MM.1S (cell line): ENCODE measurements at regions not wholly inside any gene's neighbourhood (a gene's known extent, or its start where the extent isn't known, plus 50 kb on each side); places are given as distances from the start of the nearest gene placed in this dataset.

Experiments
- CTCF ChIP-seq: fragments of 300-600 bp; sonication (generic); IDR thresholded peaks from 2 replicates; pipeline ENCODE4 v1.5.1; 2016; ENCODE audit warnings: antibody characterized with exemption, low read length, mixed read lengths
- EZH2 ChIP-seq: fragments of 300-600 bp; sonication (generic); optimal IDR thresholded peaks from 2 replicates; pipeline ENCODE3; 2017; ENCODE audit warnings: low read depth, mild to moderate bottlenecking, antibody characterized with exemption, low read length, mixed read lengths

GRCh38 chr21:28118570-28118969, 874.1 kb downstream of the LTN1 start:
- TF ChIP-seq CTCF (no peak), EZH2 (no peak)
